CD4-positive, alpha-beta T cell (primary cell): ENCODE measurements at regions not wholly inside any gene's neighbourhood (a gene's known extent, or its start where the extent isn't known, plus 50 kb on each side); places are given as distances from the start of the nearest gene placed in this dataset.
"Not testable (repeated sequence)": the region's sequence is repeated elsewhere in the genome, so short reads cannot be mapped to it uniquely, and the experiment has no call there.

ENCODE experiments used
- ATAC-seq: fragments of 200-7000 bp; cut with Tn5 transposase; one replicate; pipeline ENCODE4 v1.10.0; 2022; ENCODE audit warnings: mild to moderate bottlenecking; ENCODE audit not compliant: poor library complexity
- CTCF ChIA-PET: fragments of 350-600 bp; sonication (Branson Sonifier 250); formaldehyde crosslinking; loops from one replicate; lab custom pipeline; 2021; ENCODE audit warnings: antibody characterized with exemption, inconsistent platforms; lab: Charles Lee
- POLR2A ChIA-PET: fragments of 350-600 bp; sonication (Branson Sonifier 250); formaldehyde crosslinking; loops from one replicate; lab custom pipeline; 2021; ENCODE audit warnings: antibody characterized with exemption, inconsistent platforms; lab: Charles Lee
- DNase-seq, 14 experiments: peaks; one replicate each; pipeline ENCODE4 v3.0.0-alpha.2; 2013 to 2020; ENCODE audit warnings: mixed read lengths in 2 of 14
- H3K27ac ChIP-seq, 2 donors: one replicate each; pipeline versions ENCODE4 v1.5.1 to v1.7.0; 2013; ENCODE audit warnings: low read length in 2 of 2, low read depth in 1 of 2, mild to moderate bottlenecking in 1 of 2
- H3K27me3 ChIP-seq, 2 experiments: 1 replicate in 1 of 2; 2 replicates in 1 of 2; pipeline versions ENCODE4 v1.6.1 to v1.7.0; 2013; ENCODE audit warnings: low read length in 2 of 2, control low read depth in 1 of 2, mild to moderate bottlenecking in 1 of 2, moderate library complexity in 1 of 2; ENCODE audit not compliant: insufficient read depth in 2 of 2, control insufficient read depth in 1 of 2
- H3K36me3 ChIP-seq: one replicate; pipeline ENCODE4 v1.6.1; 2013; ENCODE audit warnings: low read length, control low read depth; ENCODE audit not compliant: insufficient read depth
- H3K4me1 ChIP-seq: one replicate; pipeline ENCODE4 v1.6.1; 2013; ENCODE audit warnings: low read length, control low read depth; ENCODE audit not compliant: insufficient read depth
- H3K4me3 ChIP-seq: one replicate; pipeline ENCODE4 v1.5.1; 2013; ENCODE audit warnings: mild to moderate bottlenecking, low read length, moderate library complexity
- H3K9me3 ChIP-seq, 2 experiments: 1 replicate in 1 of 2; 2 replicates in 1 of 2; pipeline versions ENCODE4 v1.6.1 to v1.7.0; 2013; ENCODE audit warnings: low read length in 2 of 2, mild to moderate bottlenecking in 2 of 2, control low read depth in 1 of 2, moderate library complexity in 1 of 2; ENCODE audit not compliant: control insufficient read depth in 1 of 2, insufficient read depth in 1 of 2
- H3K27ac Mint-ChIP-seq: one replicate; pipeline ENCODE4 v1.8.0; 2020; ENCODE audit warnings: mixed read lengths
- H3K27me3 Mint-ChIP-seq: one replicate; pipeline ENCODE4 v1.8.0; 2021; ENCODE audit warnings: mixed read lengths
- H3K36me3 Mint-ChIP-seq: one replicate; pipeline ENCODE4 v1.8.0; 2021; ENCODE audit warnings: low read depth, mixed read lengths
- H3K4me1 Mint-ChIP-seq: one replicate; pipeline ENCODE4 v1.8.0; 2021; ENCODE audit warnings: low read depth, mixed read lengths
- H3K4me3 Mint-ChIP-seq: one replicate; pipeline ENCODE4 v1.8.0; 2020; ENCODE audit warnings: mild to moderate bottlenecking, mixed read lengths
- H3K9me3 Mint-ChIP-seq: one replicate; pipeline ENCODE4 v1.8.0; 2020; ENCODE audit warnings: mixed read lengths
- CTCF ChIP-seq: fragments of 200-600 bp; IDR thresholded peaks from one replicate; pipeline ENCODE4 v1.8.0; 2022; ENCODE audit warnings: antibody characterized with exemption, mild to moderate bottlenecking
- intact Hi-C, 2 experiments: fragments of 100-400 bp; cut with DNase I in 1 of 2; cut with micrococcal nuclease in 1 of 2; formaldehyde crosslinking; loops; one replicate each; pipeline versions ENCODE4 v1.15.1 to v1.9.0; 2023 to 2025; cut with DNase I, micrococcal nuclease

GRCh38 chr10:3255616-3256015 lies 83.0 kb upstream of the PITRM1 start:
- POLR2A ChIA-PET = no interaction called here
- Histone ChIP-seq H3K27me3 (peaks cover 0 to 7% of the 10 kb centered on the region in 2 experiments), H3K36me3 (no peaks in the 10 kb centered on the region), H3K27ac (no peak overlapping the region), H3K4me3 (no peak overlapping the region), H3K9me3 (no peaks in the 10 kb centered on the region), H3K4me1 (no peaks in the 10 kb centered on the region)
- Mint-ChIP-seq H3K9me3 (no peaks in the 10 kb centered on the region), H3K27ac (no peak overlapping the region), H3K36me3 (no peaks in the 10 kb centered on the region), H3K4me3 (no peak overlapping the region), H3K4me1 (no peaks in the 10 kb centered on the region), H3K27me3 (peaks cover 18% of the 10 kb centered on the region)
- CTCF ChIA-PET = no interaction called here
- no peak for TF ChIP-seq CTCF
- ATAC-seq (no peak), DNase-seq (no peak)
- intact Hi-C loops = no loop called here

DNA sequence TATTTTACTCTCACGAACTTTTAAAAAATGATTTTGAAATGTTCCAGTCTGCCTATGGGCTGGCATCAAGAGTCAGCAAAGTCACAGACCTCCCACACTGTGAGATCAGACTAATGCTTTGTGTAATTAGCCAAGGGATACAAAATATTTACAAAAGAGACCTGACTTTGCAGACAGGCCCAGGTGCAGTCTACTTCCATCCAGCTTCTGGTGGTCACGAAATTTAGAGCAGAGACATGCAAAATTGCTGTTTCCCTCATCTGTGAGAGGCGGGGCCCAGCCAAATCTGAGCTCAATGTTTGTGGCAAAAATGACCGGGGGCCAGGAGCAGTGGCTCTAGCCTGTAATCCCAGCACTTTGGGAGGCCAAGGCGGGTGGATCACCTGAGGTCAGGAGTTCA lies 82.5 kb upstream of the PITRM1 start:
- Mint-ChIP-seq H3K9me3 (no peaks in the 10 kb centered on the region), H3K27ac (no peak overlapping the region), H3K4me3 (no peak overlapping the region), H3K27me3 (peaks cover 21% of the 10 kb centered on the region), H3K4me1 (no peaks in the 10 kb centered on the region), H3K36me3 (no peaks in the 10 kb centered on the region)
- no peak overlapping the region for H3K4me3 ChIP-seq
- ChIA-PET CTCF (no interaction called here), POLR2A (no interaction called here)
- peaks cover 0 to 7% of the 10 kb centered on the region in 2 experiments for H3K27me3 ChIP-seq
- no peaks in the 10 kb centered on the region for H3K36me3 ChIP-seq
- no peak overlapping the region for H3K27ac ChIP-seq
- no peaks in the 10 kb centered on the region for H3K4me1 ChIP-seq
- DNase-seq (no peak), ATAC-seq (no peak)
- no peak for TF ChIP-seq CTCF
- H3K9me3 ChIP-seq = no peaks in the 10 kb centered on the region
- intact Hi-C loops = no loop called here

GRCh38 chr10:3253974-3254373 lies 81.4 kb upstream of the PITRM1 start:
- POLR2A ChIA-PET, H3K36me3 Mint-ChIP-seq, H3K4me1 ChIP-seq, H3K36me3 ChIP-seq, H3K4me3 Mint-ChIP-seq, intact Hi-C loops, CTCF ChIA-PET, H3K4me3 ChIP-seq, ATAC-seq, H3K27me3 ChIP-seq, H3K9me3 Mint-ChIP-seq, H3K27ac Mint-ChIP-seq, DNase-seq, H3K27ac ChIP-seq, H3K4me1 Mint-ChIP-seq, H3K9me3 ChIP-seq: not testable (repeated sequence)
- H3K27me3 Mint-ChIP-seq = peaks cover 28% of the 10 kb centered on the region

- POLR2A ChIA-PET = no interaction called here
- Histone ChIP-seq H3K9me3 (no peaks in the 10 kb centered on the region), H3K4me3 (no peak overlapping the region), H3K36me3 (no peaks in the 10 kb centered on the region), H3K4me1 (no peaks in the 10 kb centered on the region), H3K27me3 (peaks cover 0 to 7% of the 10 kb centered on the region in 2 experiments), H3K27ac (no peak overlapping the region)
- Mint-ChIP-seq H3K27me3 (peaks cover 32% of the 10 kb centered on the region), H3K36me3 (no peaks in the 10 kb centered on the region), H3K27ac (no peak overlapping the region), H3K4me3 (no peak overlapping the region), H3K4me1 (no peaks in the 10 kb centered on the region), H3K9me3 (no peaks in the 10 kb centered on the region)
- CTCF ChIA-PET = no interaction called here
- intact Hi-C loops = no loop called here
- TF ChIP-seq CTCF = no peak
- ATAC-seq = no peak
- DNase-seq = no peak
Measured at GRCh38 chr10:3251172-3251571, 78.6 kb upstream of the PITRM1 start.
